K562 (cell line): ENCODE measurements at regions not wholly inside any gene's neighbourhood (a gene's known extent, or its start where the extent isn't known, plus 50 kb on each side); places are given as distances from the start of the nearest gene placed in this dataset.

Experiments used
- ATAC-seq: fragments of 200-7000 bp; cut with Tn5 transposase; 3 replicates; pipeline ENCODE4 v1.9.1; 2020; ENCODE audit warnings: moderate library complexity
- BruUV-seq: library from RNA; stranded (reverse); fragments of 400-500 nt; replicated peaks from 2 replicates; lab custom pipeline; 2021; lab: Mats Ljungman, UMichigan
- CTCF ChIA-PET: fragments of 300-600 bp; formaldehyde crosslinking; extraction: SDS; loops from one replicate; lab custom pipeline; 2021; ENCODE audit warnings: low intra/inter-chr PET ratio; lab: Yijun Ruan, JAX
- POLR2A ChIA-PET: fragments of 300-600, 350-650 bp; sonication (Branson Sonifier 250); formaldehyde crosslinking; extraction: SDS; loops from one replicate; lab custom pipeline; 2021; ENCODE audit warnings: antibody characterized with exemption, inconsistent platforms; lab: Yijun Ruan, JAX
- DNase-seq, 4 experiments: peaks; one replicate each; pipeline versions ENCODE4 v3.0.0 to v3.0.0-alpha.2; 2011 to 2018; ENCODE audit warnings: low spot score in 3 of 4, mixed read lengths in 3 of 4; ENCODE audit errors: extremely low read depth in 1 of 4
- FAIRE-seq: peaks from 2 replicates; lab custom pipeline; 2011; peaks lifted over from hg19 to GRCh38; lab: Jason Lieb, UNC
- H2AFZ ChIP-seq: 2 replicates; pipeline ENCODE4 v1.6.0; 2011; ENCODE audit warnings: low read depth, low read length, control low read depth, inconsistent platforms
- H3K27ac ChIP-seq: fragments of 200-600 bp; 3 replicates; pipeline ENCODE4 v1.8.0; 2011; ENCODE audit warnings: low read depth, mild to moderate bottlenecking, control low read depth, inconsistent platforms, low read length, moderate library complexity, mixed read lengths; ENCODE audit errors: extremely low read depth
- H3K27me3 ChIP-seq, 2 experiments: fragments of 300-600 bp in 1 of 2; 2 replicates in 1 of 2; 3 replicates in 1 of 2; pipeline versions ENCODE4 v1.6.0 to v1.8.0; 2011; ENCODE audit warnings: inconsistent platforms in 2 of 2, low read length in 2 of 2, mild to moderate bottlenecking in 1 of 2, mixed read lengths in 1 of 2, moderate library complexity in 1 of 2; ENCODE audit not compliant: control insufficient read depth in 2 of 2, insufficient read depth in 2 of 2
- H3K36me3 ChIP-seq: fragments of 300-600 bp; 3 replicates; pipeline ENCODE4 v1.8.0; 2011; ENCODE audit warnings: mild to moderate bottlenecking, low read length, inconsistent platforms; ENCODE audit not compliant: control insufficient read depth, insufficient read depth
- H3K4me1 ChIP-seq, 2 experiments: fragments of 200-600 bp in 1 of 2; replicated peaks in 1 of 2; 2 replicates in 1 of 2; 3 replicates in 1 of 2; pipeline versions ENCODE4 v1.5.1 to v1.8.0; 2011; ENCODE audit warnings: inconsistent platforms in 2 of 2, low read length in 2 of 2, mild to moderate bottlenecking in 1 of 2, mixed read lengths in 1 of 2, moderate library complexity in 1 of 2; ENCODE audit not compliant: control insufficient read depth in 2 of 2, insufficient read depth in 2 of 2
- H3K4me2 ChIP-seq: 2 replicates; pipeline ENCODE4 v1.6.1; 2011; ENCODE audit warnings: low read length, control low read depth, inconsistent platforms, mixed read lengths; ENCODE audit not compliant: insufficient read depth
- H3K4me3 ChIP-seq: fragments of 200-600 bp; sonication (generic), shearing (Covaris generic); 2 replicates; pipeline ENCODE4 v1.5.1; 2016; ENCODE audit warnings: control low read depth, inconsistent platforms
- H3K79me2 ChIP-seq: fragments of 200-600 bp; 3 replicates; pipeline ENCODE4 v1.8.0; 2011; ENCODE audit warnings: low read length, inconsistent platforms; ENCODE audit not compliant: control insufficient read depth, insufficient read depth
- H3K9ac ChIP-seq, 2 experiments: 2 replicates each; pipeline versions ENCODE4 v1.6.0 to v1.6.1; 2011; ENCODE audit warnings: low read depth in 2 of 2, low read length in 2 of 2, control low read depth in 1 of 2, inconsistent platforms in 1 of 2, mild to moderate bottlenecking in 1 of 2, mixed read lengths in 1 of 2; ENCODE audit not compliant: insufficient read depth in 1 of 2
- H3K9me1 ChIP-seq: one replicate; pipeline ENCODE4 v1.6.0; 2011; ENCODE audit warnings: inconsistent platforms, mild to moderate bottlenecking, low read length, moderate library complexity; ENCODE audit not compliant: control insufficient read depth, insufficient read depth
- H3K9me3 ChIP-seq: replicated peaks from 2 replicates; pipeline ENCODE4 v1.5.1; 2011; ENCODE audit warnings: low read depth, low read length, inconsistent platforms; ENCODE audit not compliant: control insufficient read depth, insufficient read depth
- H4K20me1 ChIP-seq: replicated peaks from 2 replicates; pipeline ENCODE4 v1.6.1; 2011; ENCODE audit warnings: low read length, inconsistent platforms, mixed read lengths; ENCODE audit not compliant: control insufficient read depth, insufficient read depth
- CC2D1A ChIP-seq: fragments of 450-650 bp; IDR thresholded peaks from 2 replicates; pipeline ENCODE4 v1.6.1; 2017; ENCODE audit warnings: mild to moderate bottlenecking
- CUX1 ChIP-seq: fragments of 200-800 bp; sonication (Bioruptor generic); IDR thresholded peaks from 2 replicates; pipeline ENCODE4 v1.6.1; 2016; ENCODE audit warnings: missing genetic modification characterization, missing compliant biosample characterization
- DDX20 ChIP-seq: fragments of 450-650 bp; IDR thresholded peaks from 2 replicates; pipeline ENCODE4 v1.6.1; 2016; ENCODE audit warnings: missing genetic modification characterization, low read depth, mild to moderate bottlenecking, missing compliant biosample characterization, moderate library complexity
- EHMT2 ChIP-seq: fragments of 450-650 bp; IDR thresholded peaks from 2 replicates; pipeline ENCODE4 v1.6.1; 2018; ENCODE audit warnings: antibody characterized with exemption
- ELF1 ChIP-seq: fragments of 200-800 bp; sonication (Bioruptor generic); IDR thresholded peaks from 2 replicates; pipeline ENCODE4 v1.6.1; 2016; ENCODE audit warnings: missing genetic modification characterization, missing compliant biosample characterization
- ETS1 ChIP-seq: conservative IDR thresholded peaks from 2 replicates; pipeline ENCODE4 v1.6.1; 2011; ENCODE audit warnings: low read depth, mild to moderate bottlenecking, low read length; ENCODE audit not compliant: control insufficient read depth
- GTF2B ChIP-seq: IDR thresholded peaks from 2 replicates; pipeline ENCODE4 v1.6.1; 2011; ENCODE audit not compliant: insufficient read length; ENCODE audit errors: extremely low read depth
- LARP7 ChIP-seq: fragments of 450-650 bp; IDR thresholded peaks from 2 replicates; pipeline ENCODE4 v1.6.1; 2016
- MCM2 ChIP-seq: fragments of 450-650 bp; IDR thresholded peaks from 2 replicates; pipeline ENCODE4 v1.6.1; 2017; ENCODE audit warnings: low read depth, mild to moderate bottlenecking
- MCM7 ChIP-seq, 2 experiments: fragments of 450-650 bp; IDR thresholded peaks; 2 replicates each; pipeline ENCODE4 v1.6.1; 2016 to 2018
- NFRKB ChIP-seq: fragments of 450-650 bp; IDR thresholded peaks from 2 replicates; pipeline ENCODE4 v1.6.1; 2016; ENCODE audit warnings: low read depth
- POLR3G ChIP-seq: IDR thresholded peaks from 2 replicates; pipeline ENCODE4 v1.6.1; 2011; ENCODE audit not compliant: insufficient read length, insufficient replicate concordance; ENCODE audit errors: extremely low read depth
- RFX7 ChIP-seq: fragments of 250-450 bp; sonication (Bioruptor Pico); IDR thresholded peaks from 2 replicates; pipeline ENCODE4 v1.5.1; 2021; ENCODE audit warnings: mild to moderate bottlenecking
- SMAD2 ChIP-seq: fragments of 150-350 bp; IDR thresholded peaks from 2 replicates; pipeline ENCODE4 v1.6.1; 2014; ENCODE audit warnings: low read depth, mild to moderate bottlenecking, low read length
- SMARCA5 ChIP-seq: fragments of 450-650 bp; IDR thresholded peaks from 2 replicates; pipeline ENCODE4 v1.6.1; 2016
- SMARCC2 ChIP-seq: fragments of 450-650 bp; IDR thresholded peaks from 2 replicates; pipeline ENCODE4 v1.6.1; 2017; ENCODE audit warnings: antibody characterized with exemption, moderate library complexity, mild to moderate bottlenecking, low read depth
- ZNF217 ChIP-seq: sonication (generic); formaldehyde crosslinking; IDR thresholded peaks from 2 replicates; pipeline ENCODE4 v1.8.0; 2022; ENCODE audit warnings: mild to moderate bottlenecking, missing genetic modification reagents
- WGBS: fragments of 100-300 bp; shearing (Covaris generic); methylation state at CpG from one replicate; pipeline ENCODE4 v1.1.6; 2016; ENCODE audit warnings: low coverage, mixed read lengths; ENCODE audit not compliant: insufficient coverage; ENCODE audit errors: missing lambda C conversion rate; 5-methylcytosine and 5-hydroxymethylcytosine counted together
- in situ Hi-C: fragments of 300-500 bp; cut with MboI; formaldehyde crosslinking; loops from 4 replicates; pipeline ENCODE4 v1.15.0; 2018; ENCODE audit warnings: inconsistent platforms, mixed read lengths
- intact Hi-C: fragments of 100-400 bp; cut with micrococcal nuclease; formaldehyde crosslinking; loops from 2 replicates; pipeline ENCODE4 v1.14.2; 2022

GRCh38 chr6:27777614-27778355 lies 134.4 kb downstream of the OR2B2 start:
- Histone ChIP-seq H3K36me3 (no peaks in the 10 kb centered on the region), H3K4me2 (peak overlapping the region; percentile 73), H3K4me3 (peak overlapping the region; percentile 20), H3K9ac (peak overlapping the region; percentile 75 to 77; a peak in 3 of 4 replicates), H3K9me1 (no peaks in the 10 kb centered on the region), H3K27me3 (no peaks in the 10 kb centered on the region), H3K9me3 (no peaks in the 10 kb centered on the region), H2AFZ (peak overlapping the region; percentile 88), H4K20me1 (no peaks in the 10 kb centered on the region), H3K27ac (peak overlapping the region; percentile 80), H3K79me2 (no peaks in the 10 kb centered on the region), H3K4me1 (peaks cover 14 to 30% of the 10 kb centered on the region in 2 experiments)
- peak; percentile 66 to 82 (median 73) for DNase-seq
- FAIRE-seq, result peak; percentile 49
- 20% methylated on average over 11 of the region's 11 CpGs for WGBS
- ATAC-seq, result peak; percentile 67
- in situ Hi-C loops, result no loop called here
- intact Hi-C loops, result no loop called here
- CTCF ChIA-PET, result no interaction called here
- BruUV-seq, result no TSS peak
- POLR2A ChIA-PET, result interaction anchor here (0.7 to 1.5 kb wide), 8 partner anchors 18 to 631 kb away, joined by 3 to 7 read pairs (median 4); a partner anchor contains a TSS
- TF ChIP-seq RFX7 (CRISPR knock-in tag), result 0 out of 2 replicates have a peak, but pooled peaks have one; percentile 28
- peak; percentile 40 for TF ChIP-seq POLR3G
- no peak for TF ChIP-seq LARP7
- TF ChIP-seq ELF1 (tag), result 0 out of 2 replicates have a peak, but pooled peaks have one; percentile 45
- peak; percentile 89 for TF ChIP-seq NFRKB
- TF ChIP-seq GTF2B, result no peak
- peak; percentile 23; the same call in 1 of the 2 replicates for TF ChIP-seq SMARCA5
- no peak for TF ChIP-seq MCM2
- TF ChIP-seq EHMT2, result peak; percentile 74
- TF ChIP-seq SMAD2, result no peak
- no peak for TF ChIP-seq SMARCC2
- TF ChIP-seq MCM7 (IDR thresholded peaks at IDR 0.05), result no peak
- TF ChIP-seq DDX20, result 0 out of 2 replicates have a peak, but pooled peaks have one; percentile 38
- TF ChIP-seq ETS1, result peak; percentile 67; the same call in 1 of the 2 replicates
- TF ChIP-seq ZNF217 (CRISPR knock-in tag), result no peak
- peak; percentile 56 for TF ChIP-seq CC2D1A
- peak; percentile 32; the same call in 1 of the 2 replicates for TF ChIP-seq CUX1
